GM21619 (cell line): ENCODE measurements at regions not wholly inside any gene's neighbourhood (a gene's known extent, or its start where the extent isn't known, plus 50 kb on each side); places are given as distances from the start of the nearest gene placed in this dataset.

ENCODE experiments used
- ATAC-seq: cut with Tn5 transposase; IDR thresholded peaks from one replicate; pipeline ENCODE4 v1.9.1; 2021; ENCODE audit not compliant: unreplicated experiment

GRCh38 chr12:90281154-90281868 is 572.7 kb upstream of the ATP2B1 start:
- no peak for ATAC-seq

- ATAC-seq = peak; percentile 83
Observed at GRCh38 chr12:90280564-90281058, 572.0 kb upstream of the ATP2B1 start.

- ATAC-seq = no peak
Observed at GRCh38 chr12:90280033-90280432, 571.4 kb upstream of the ATP2B1 start.

GRCh38 chr12:90275088-90275487 is 566.5 kb upstream of the ATP2B1 start:
- no peak for ATAC-seq

GRCh38 chr12:90274407-90274806 is 565.8 kb upstream of the ATP2B1 start:
- ATAC-seq = peak; percentile 46

- no peak for ATAC-seq
Observed at GRCh38 chr12:90268574-90268973, 559.9 kb upstream of the ATP2B1 start.

- ATAC-seq = no peak
Observed at GRCh38 chr12:90262251-90262650, 553.6 kb upstream of the ATP2B1 start.

- no peak for ATAC-seq
Observed at GRCh38 chr12:90261283-90261682, 552.6 kb upstream of the ATP2B1 start.

- no peak for ATAC-seq
Observed at GRCh38 chr12:90260136-90260535, 551.5 kb upstream of the ATP2B1 start.

GRCh38 chr12:90257927-90258624 is 549.4 kb upstream of the ATP2B1 start:
- ATAC-seq = no peak

GRCh38 chr12:90254796-90255195 is 546.2 kb upstream of the ATP2B1 start:
- ATAC-seq = no peak

GRCh38 chr12:90253674-90254181 is 545.1 kb upstream of the ATP2B1 start:
- ATAC-seq = peak; percentile 100

- no peak for ATAC-seq
Observed at GRCh38 chr12:90253136-90253535, 544.5 kb upstream of the ATP2B1 start.

- ATAC-seq = no peak
Observed at GRCh38 chr12:90250766-90251165, 542.1 kb upstream of the ATP2B1 start.

GRCh38 chr12:90250042-90250441 is 541.4 kb upstream of the ATP2B1 start:
- no peak for ATAC-seq

GRCh38 chr12:90246688-90247087 is 538.0 kb upstream of the ATP2B1 start:
- ATAC-seq = no peak

GRCh38 chr12:90245391-90245790 is 536.8 kb upstream of the ATP2B1 start:
- no peak for ATAC-seq

- no peak for ATAC-seq
Observed at GRCh38 chr12:90244232-90244631, 535.6 kb upstream of the ATP2B1 start.

GRCh38 chr12:90243211-90243610 is 534.6 kb upstream of the ATP2B1 start:
- ATAC-seq = no peak

- ATAC-seq = no peak
Observed at GRCh38 chr12:90239732-90240260, 531.2 kb upstream of the ATP2B1 start.

- no peak for ATAC-seq
Observed at GRCh38 chr12:90238663-90239271, 530.1 kb upstream of the ATP2B1 start.

GRCh38 chr12:90237841-90238240 is 529.2 kb upstream of the ATP2B1 start:
- ATAC-seq = no peak
